NOMO-1 (cell line): ENCODE measurements at regions not wholly inside any gene's neighbourhood (a gene's known extent, or its start where the extent isn't known, plus 50 kb on each side); places are given as distances from the start of the nearest gene placed in this dataset.

Experiments used
- DNase-seq, 2 experiments: peaks; one replicate each; lab custom pipeline; 2025; ENCODE audit not compliant: unreplicated experiment in 2 of 2; lab: John Stamatoyannopoulos, UW

DNA sequence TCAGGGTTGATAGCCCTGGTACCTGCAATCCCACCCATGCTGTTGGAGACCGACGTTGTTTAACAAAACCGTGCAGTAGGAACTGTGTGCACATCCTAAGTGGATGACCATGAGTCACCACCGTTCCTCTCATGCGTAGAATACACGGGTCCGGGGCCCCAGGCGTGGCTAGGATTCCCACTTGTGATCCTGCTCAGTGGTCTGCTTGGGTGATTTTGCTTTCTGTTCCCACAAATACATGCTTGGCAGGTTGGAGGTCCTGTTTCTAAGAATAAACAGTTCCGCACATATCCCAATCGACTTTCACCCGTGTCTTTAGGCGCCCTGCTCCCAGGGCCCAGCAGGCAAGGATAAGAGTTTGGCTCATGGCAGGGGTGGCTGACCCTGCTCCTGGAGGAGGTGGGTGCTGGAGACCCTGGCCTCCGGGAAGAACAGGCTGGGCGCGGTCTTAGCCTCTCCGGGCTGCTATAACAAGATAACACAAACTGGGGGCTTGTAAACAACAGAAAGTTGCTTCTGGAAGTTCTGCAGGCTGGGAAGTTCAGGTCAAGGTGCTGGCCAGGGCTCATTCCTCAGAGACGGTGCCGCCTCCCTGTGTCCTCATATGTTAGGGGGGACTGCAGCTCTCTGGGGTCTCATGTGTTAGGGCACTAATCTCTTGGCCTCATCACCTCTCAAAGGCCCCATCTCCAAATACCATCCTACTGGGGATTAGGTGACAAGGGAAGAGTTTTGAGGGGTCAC is 1028.3 kb downstream of the BRD1 start:
- no peak for DNase-seq

DNA sequence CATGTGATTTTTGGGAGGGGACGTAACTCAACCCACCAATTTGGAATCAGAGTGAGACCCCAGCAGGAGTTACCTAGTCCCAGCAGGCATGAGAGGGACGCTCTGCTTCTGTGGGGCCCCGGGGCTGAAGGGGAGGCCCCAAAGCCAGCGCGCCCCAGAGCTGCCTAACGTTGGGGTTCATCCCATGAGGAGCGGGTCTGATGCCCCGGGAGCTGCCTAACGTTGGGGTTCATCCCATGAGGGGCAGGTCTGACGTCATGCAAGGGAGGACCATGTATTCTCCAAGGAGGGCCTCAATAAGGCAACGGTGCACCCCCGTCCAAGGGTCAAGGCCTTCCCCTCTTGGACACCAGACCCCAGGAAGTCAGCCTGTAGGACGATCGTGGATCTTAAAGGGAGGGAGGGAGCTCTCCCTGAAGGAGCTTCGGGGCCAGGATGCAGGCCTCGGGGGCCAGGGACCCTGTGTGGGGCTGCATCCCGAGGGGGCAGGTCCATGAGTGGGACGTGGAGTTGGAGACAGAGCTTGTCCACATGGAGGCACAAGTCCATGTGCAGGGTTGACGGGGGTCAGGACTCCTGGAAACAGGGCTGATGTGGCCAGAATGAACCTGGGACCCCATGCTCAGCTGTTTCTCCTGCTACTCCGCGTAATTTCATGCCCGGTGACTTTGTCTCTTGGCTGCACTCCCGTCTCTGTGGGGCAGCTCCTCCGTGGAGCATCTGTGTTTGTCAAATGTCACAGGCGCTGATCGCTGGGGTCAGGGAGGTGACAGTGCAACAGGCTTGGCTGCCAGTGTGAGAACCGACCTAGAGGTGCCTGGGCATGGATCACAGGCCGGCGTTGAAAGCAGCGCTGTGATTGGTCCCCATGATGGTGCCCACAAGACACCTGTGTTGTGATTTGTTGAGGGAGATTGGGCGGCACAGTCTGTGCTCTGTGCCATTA is 1029.1 kb downstream of the BRD1 start:
- DNase-seq: no peak

DNA sequence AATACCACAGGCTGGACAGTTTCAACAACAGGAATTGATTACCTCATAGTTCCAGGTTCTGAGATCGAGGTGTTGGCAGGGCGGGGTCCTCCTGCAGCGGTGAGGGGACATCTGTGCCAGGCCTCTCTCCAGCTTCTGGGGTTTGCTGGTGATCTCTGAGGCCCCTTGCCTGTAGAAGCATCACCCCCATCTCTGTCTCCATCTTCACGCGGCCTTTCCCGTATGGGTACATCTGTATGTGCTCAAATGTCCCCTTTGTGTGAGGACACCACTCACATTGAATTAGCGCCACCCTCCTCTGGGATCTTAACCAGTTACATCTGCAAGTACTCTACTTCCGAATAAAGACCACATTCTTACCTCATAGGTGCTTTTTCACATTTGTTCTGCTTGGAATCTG is 1029.9 kb downstream of the BRD1 start:
- DNase-seq: no peak

DNA sequence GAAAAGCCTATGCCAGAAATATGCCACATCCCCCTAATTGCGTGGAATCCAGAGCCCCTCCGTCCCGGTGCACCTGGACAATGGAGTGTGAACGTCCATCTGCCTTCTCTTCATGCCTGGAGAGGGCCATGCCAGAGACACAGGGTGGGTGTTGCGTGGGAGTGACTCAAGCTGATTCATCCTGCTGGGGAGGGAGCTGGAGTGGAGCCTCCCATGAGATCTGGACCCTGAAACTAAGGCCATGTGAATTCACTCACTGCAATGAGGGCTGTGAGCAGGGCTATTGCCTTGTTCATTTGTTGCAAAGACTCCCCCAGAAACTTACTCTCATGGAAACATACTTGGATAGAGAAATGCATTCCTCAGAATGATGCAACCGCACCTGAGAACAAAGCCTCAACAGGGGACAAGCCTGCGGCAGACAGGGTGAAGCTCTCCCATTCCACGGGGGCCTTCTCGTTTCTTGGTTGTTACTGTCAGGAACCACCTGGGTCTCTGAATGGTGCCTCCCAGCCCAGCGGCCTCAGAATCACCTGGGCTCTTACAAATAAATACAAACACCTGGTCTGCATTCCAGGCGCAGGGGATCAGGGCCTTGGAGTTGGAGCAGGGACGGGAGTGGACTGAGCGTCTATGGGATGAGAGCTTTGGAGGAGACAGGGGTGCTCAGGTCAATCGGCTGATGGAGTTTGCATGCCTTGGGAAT is 1031.2 kb downstream of the BRD1 start:
- no peak for DNase-seq

DNA sequence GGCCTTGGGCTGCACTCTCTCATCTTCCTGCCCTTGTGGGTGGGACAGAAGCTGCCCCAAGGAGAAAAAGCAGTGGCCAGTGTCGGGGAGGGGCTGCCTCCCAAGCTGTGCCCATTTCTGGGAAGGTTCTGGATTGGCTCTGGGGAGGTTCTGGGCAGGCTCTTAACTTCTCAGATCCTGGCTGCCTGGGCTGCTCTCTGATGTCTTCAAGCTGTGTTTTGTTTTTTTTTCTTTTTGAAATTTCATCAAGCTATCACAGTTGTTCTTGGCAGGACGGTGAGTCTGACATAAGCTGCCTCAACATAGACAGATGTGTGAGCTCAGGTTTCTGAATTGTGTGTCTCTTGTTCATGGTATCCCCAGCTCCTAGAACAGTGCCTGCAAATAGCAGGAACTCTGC is 1032.0 kb downstream of the BRD1 start:
- DNase-seq: no peak

DNA sequence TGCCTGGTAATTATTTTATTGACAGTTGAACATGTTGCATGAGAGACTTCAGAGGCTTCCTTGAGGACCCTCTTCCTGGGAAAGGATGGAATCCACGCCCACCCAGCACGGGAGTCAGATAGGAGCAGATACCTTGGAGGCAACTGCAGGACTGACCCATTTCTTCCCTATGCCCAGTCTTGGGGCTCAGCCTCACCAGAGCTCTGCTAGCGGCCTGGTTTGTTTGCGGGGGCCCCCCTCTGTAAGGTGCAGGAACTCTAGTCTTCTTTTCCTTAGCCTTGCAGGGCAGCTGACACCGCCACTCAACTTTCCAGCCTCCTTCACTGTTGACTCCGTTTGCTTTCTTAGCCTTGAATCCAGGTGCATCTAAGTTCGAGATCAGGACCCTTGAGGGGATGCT is 1032.8 kb downstream of the BRD1 start:
- DNase-seq: no peak

DNA sequence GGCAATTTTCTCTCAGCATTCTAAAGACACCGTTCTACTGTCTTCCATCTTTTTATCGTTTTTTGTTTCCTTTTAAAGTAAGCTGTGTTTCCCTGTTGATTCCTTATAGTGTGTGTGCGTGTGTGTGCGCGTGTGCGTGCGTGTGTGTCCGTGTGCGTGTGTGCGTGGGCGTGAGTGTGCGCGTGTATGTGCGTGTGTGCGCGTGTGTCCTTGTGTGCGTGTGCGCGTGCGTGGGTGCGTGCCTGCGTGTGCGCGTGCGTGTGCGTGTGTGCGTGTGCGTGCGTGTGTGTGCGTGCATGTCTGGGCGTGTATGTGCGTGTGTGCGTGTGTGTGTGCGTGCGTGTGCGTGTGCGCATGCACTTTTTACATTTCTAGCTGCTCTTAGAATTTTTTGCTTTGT is 1033.7 kb downstream of the BRD1 start:
- no peak for DNase-seq

DNA sequence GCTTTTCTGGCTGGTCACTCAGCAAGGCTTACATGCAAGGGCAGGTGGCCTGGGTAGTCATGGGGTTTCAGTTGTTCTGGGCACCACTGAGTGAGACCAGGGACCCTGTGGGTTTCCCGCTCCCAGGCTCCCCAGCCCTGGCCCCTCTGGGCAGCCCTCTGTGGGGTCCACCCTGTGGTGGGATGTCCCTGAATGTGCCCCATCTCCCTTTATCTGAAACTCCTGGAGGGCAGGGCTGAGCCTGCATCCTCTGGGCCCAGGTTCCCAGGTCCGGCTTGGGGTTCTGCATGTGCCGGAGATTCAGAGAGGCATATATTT is 1041.0 kb downstream of the BRD1 start:
- DNase-seq: no peak

DNA sequence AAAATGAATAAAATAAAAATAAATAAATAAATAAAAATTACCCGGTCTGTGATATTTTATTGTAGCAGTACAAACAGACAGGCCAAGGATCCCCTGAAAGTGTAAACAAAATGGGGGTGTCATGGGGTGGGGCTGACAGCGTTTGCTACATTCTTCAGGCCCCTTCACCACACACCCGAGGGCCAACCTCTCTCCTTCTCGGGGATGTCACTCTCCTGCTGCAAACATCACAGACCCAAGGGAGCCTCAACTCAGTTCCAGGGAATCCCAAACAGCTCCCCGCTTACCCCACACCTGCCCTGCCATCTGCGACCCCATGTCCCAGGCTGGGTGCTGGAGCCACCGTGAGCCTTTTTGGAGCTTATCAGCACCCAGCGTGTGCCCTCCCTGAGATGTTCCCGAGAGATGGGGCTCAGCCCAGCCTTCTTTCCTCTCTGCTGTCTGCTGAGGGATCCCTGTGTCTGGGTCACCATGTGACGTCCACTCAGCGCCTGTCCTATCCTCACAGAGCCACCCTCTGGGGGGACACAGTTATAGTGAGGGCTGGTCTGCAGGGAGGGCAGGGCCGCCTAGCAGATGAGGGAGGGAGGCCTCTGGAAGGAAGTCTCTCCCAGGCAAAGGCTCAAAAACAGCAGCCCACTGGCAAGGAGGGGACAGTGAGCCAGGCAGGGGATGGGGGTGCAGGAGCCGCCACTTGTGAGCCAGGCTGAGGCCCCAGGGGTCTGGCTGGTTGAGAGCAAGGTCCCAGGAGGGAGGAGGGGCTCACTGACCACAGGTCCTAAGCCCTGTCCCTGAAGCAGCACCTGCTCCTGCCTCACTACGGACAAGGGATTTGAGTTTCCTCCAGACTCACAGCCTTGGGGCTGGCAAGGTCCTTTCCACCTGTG is 1041.6 kb downstream of the BRD1 start:
- no peak for DNase-seq

DNA sequence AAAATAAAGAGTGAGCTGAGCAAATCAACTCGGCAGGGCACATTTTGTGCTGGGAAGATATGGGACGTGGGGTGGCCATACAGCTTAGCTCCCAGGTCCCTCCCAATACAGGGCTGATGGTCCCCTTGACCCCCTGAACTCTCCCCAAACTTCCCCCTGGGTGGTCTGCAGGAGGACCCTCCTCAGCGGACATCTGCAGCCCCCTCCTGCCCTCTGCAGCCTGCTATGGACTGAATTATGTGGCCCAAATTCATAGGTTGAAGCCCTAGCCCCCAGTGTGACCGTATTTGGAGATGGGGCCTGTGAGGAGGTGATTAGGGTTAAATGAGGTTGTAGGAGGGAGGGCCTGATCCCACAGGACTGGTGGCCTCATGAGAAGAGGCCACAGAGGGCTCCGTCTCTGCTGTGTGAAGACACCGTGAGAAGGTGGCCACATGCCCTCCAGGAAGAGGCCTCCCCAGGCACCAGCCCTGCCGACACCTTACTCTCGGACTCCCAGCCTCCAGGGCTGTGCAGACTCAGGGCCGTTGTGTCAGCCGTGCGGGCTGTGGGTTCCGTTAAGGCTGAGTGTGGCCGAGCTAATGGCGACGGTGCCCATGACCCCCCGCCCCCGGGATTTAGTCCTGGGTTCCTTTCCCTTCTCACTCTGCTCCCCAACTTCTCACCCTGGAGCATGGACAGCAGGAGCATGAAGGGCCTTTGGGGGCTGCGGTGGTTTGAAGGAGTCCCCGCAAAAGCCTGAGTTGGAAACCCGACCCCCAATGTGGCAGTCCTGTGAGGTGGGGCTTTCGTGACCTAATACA is 1042.8 kb downstream of the BRD1 start:
- no peak for DNase-seq

DNA sequence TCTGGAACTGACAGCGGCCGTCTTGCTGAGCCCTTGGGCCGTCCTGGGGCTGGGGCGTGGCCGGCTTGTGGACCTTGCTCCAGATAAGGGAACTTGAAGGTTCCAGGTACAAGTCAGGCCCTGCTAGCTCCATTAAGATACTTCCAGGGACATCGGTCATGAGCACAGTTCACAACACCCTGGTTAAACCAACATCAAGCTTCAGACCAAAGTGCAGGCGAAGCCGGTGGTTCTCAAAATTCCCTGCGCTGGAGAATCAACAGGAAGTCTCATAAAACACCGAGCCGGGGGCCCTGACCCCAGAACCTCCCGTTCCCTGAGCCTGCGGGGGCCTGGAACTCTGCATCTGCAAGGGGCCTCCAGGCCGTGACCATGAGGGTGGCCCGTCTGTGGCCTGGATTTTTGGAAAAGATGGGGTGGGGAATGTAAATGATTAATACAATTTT is 1043.8 kb downstream of the BRD1 start:
- DNase-seq: no peak

DNA sequence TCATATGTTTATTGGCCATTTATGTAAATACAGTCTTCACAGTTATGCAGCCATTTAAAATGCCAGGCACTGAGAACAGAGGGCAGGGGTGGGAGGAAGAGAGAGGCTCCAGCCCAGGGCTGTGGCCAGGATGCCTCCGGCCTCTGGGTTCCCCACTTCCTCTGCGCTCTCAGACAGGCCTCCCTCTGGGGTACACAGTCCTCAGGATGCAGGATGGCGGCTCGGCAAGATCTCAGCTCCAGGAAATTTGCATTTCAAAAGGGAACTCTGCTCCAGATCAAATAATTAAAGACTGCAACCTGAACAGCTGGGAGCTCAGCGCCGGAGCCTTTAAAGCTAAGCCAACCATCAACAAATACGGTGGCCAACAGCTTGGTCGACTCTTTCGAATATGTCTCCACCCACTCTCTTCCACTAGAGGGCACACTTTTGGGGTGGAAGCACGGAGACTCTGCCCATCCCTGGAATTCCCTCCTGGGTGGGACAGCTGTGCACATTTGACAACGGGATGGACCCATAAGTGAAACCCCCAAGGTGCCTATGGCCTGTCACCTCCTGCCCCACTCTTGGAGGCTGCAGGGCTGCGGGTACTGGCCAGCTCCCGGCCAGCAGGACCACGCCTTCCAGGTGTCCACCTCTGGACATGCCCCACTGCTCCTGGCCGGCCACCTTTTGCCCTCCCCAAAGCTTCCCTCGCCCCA is 1044.7 kb downstream of the BRD1 start:
- no peak for DNase-seq

DNA sequence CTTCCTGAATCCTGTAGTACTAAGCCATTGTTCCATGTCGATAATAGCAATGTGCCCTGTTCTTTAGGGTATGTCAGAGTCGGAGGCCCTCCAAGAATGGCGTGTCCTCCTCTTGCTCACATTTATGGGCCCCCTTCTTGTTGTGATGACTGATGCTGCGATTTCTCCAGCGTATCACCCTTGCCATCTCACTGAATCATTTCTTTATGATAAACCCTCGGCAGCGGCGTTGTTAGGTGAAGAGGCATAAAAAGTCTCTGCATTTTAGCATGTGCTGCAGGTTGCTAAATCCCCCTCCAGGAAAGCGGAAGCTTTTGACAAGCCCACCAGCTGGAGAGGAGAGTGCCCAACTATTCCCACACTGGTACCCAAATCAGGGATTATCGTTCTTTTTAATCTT is 1045.3 kb downstream of the BRD1 start:
- no peak for DNase-seq

DNA sequence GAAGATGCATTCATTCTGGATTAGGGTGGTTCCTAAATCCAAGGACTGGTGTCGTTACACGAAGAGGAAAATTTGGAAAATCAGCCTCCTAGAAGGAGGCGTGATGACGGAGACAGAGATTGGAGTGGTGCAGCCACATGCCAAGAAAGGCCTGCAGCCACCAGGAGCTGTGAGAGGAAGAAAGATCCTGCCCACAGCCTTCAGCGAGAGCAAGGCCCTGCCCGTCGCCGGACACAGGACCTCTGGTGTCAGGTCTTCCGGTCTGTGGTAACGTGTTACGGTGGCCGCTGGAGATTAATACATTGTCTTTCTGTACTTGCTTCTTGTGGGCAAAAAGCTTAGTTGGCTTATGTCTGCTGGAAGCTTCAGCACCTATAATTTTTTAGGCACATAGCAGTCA is 1045.8 kb downstream of the BRD1 start:
- DNase-seq: no peak

DNA sequence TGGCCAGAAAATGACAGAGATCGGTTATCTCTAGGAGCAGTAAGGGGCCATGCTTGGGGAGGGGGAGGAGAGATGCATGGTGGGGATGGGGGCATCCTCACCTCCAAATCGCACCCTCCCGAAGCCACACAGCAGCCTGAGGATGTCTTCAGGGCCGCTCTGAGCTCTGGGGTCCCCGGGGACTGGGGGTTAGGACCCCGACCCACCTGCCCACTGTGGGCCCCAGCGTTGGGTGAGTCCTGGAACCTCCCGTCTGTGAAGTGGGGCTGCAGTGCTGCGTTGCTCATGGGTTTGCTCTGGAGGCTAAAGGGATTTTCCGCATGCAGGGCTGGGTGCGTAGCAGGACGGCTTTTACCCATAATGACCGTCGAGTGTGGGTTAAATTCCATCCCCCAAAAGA is 1046.3 kb downstream of the BRD1 start:
- no peak for DNase-seq

DNA sequence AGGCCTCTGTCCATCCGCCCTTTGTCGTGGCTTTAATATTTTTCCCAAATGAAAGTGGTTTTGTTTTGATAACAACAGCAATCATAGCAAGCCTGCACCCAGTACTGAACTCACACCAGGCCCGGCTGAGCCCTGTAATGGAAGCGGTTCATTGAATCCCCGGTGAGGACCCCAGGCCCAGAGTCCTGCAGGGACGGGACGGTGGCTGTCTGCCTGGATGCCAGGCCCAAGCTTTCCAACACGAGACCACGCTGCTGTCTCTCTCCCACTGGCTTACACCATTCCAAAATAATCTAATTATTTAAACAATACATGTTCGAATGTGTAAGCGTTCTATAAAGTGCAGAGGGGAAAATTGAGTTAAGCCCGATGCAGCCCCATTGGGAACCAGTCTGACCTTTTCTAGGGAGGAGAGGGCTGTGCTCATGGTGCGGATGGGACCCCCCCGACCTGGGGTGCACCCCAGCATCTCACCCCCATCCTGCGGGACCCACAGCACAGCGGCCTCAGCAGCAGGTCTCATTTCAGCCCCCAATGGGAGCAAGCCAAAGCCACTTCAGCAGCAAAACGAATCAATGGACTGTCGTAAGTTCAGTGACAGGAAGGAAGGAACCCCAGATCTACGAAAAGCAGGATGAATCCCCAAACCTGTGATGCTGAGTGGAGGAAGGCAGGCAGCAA is 1046.9 kb downstream of the BRD1 start:
- DNase-seq: no peak

DNA sequence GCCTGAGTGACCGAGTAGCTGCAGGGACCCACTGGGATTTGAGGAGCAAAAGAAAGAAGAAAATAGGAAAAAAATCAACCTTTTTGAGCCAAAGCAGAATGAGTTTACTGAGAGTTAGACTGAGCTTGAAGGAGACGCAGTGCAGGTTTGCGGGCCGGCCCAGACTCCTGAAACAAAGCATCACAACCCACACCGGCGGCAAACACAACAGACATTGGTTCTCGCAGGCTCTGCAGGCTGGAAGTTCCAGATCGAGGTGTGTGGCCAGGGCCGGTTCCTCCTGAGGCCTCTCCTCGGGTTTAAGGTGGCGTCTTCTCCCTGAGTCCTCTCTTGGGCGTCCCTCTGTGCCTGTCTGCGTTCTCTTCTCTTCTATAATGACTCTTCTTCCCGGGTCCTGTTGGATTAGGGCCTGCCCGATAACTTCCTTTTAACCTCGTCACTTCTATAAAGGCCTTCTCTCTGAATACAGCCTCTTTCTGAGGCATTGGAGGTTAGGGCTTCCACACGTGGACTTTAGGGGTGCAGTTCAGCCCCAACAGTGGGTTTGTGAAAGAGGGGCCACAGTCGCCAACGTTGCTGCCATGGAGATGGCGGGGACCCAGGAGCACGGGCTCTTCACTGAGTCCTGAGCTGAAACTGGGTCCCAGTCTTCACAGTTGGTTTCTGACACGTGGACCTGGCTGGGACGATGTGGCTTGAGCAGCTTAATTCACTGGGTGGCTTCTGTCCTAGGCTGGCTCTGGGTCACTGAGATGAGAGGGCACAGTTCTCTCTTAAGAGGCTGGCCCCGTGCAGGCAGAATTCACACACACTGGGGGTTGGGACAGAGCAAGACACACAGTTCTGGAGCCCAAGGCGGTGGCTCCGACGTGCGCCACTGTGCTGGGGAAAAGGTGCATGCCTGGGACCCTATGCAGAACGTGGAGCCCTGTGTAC is 1047.7 kb downstream of the BRD1 start:
- no peak for DNase-seq
